CD14-positive monocyte (primary cell): ENCODE measurements at regions not wholly inside any gene's neighbourhood (a gene's known extent, or its start where the extent isn't known, plus 50 kb on each side); places are given as distances from the start of the nearest gene placed in this dataset.

Experiments
- DNase-seq, 3 donors: peaks; one replicate each; pipeline ENCODE4 v3.0.0-alpha.2; 2011 to 2022
- H2AFZ ChIP-seq: 2 replicates; pipeline ENCODE4 v1.6.0; 2012; ENCODE audit warnings: mild to moderate bottlenecking, low read depth, low read length, inconsistent platforms; ENCODE audit not compliant: insufficient read depth, poor library complexity, severe bottlenecking
- H3K27ac ChIP-seq, 2 donors: 1 replicate in 1 of 2; 2 replicates in 1 of 2; pipeline ENCODE4 v1.5.1; 2012 to 2013; ENCODE audit warnings: low read length in 2 of 2, control low read depth in 1 of 2, inconsistent platforms in 1 of 2, low read depth in 1 of 2, mild to moderate bottlenecking in 1 of 2
- H3K27me3 ChIP-seq, 2 donors: one replicate each; pipeline versions ENCODE4 v1.6.0 to v1.6.1; 2011 to 2013; ENCODE audit warnings: low read length in 2 of 2; ENCODE audit not compliant: control insufficient read depth in 2 of 2, insufficient read depth in 2 of 2
- H3K36me3 ChIP-seq, 2 donors: replicated peaks in 1 of 2; 1 replicate in 1 of 2; 2 replicates in 1 of 2; pipeline versions ENCODE4 v1.5.1 to v1.6.1; 2012 to 2013; ENCODE audit warnings: low read length in 2 of 2, control low read depth in 1 of 2, inconsistent platforms in 1 of 2, mild to moderate bottlenecking in 1 of 2; ENCODE audit not compliant: insufficient read depth in 2 of 2, control insufficient read depth in 1 of 2
- H3K4me1 ChIP-seq, 2 donors: 1 replicate in 1 of 2; 2 replicates in 1 of 2; pipeline versions ENCODE4 v1.5.1 to v1.6.1; 2012 to 2013; ENCODE audit warnings: low read length in 2 of 2, control low read depth in 1 of 2, inconsistent platforms in 1 of 2, mild to moderate bottlenecking in 1 of 2, moderate library complexity in 1 of 2; ENCODE audit not compliant: insufficient read depth in 2 of 2, control insufficient read depth in 1 of 2
- H3K4me2 ChIP-seq: replicated peaks from 2 replicates; pipeline ENCODE3; 2012; ENCODE audit warnings: low read length, moderate library complexity, mild to moderate bottlenecking; ENCODE audit not compliant: poor library complexity, severe bottlenecking; ENCODE audit errors: extremely low read depth
- H3K4me3 ChIP-seq, 3 experiments: fragments of 200-600 bp in 1 of 3; sonication (generic) in 1 of 3; replicated peaks in 1 of 3; 1 replicate in 2 of 3; 2 replicates in 1 of 3; pipeline ENCODE4 v1.5.1; 2011 to 2013; ENCODE audit warnings: low read length in 3 of 3, mild to moderate bottlenecking in 3 of 3, control low read depth in 2 of 3, low read depth in 2 of 3, inconsistent platforms in 1 of 3, moderate library complexity in 1 of 3
- H3K79me2 ChIP-seq: 2 replicates; pipeline ENCODE4 v1.6.0; 2012; ENCODE audit warnings: mild to moderate bottlenecking, control low read depth, inconsistent platforms, low read length, moderate library complexity; ENCODE audit not compliant: insufficient read depth
- H3K9ac ChIP-seq: 2 replicates; pipeline ENCODE4 v1.6.0; 2017; ENCODE audit warnings: low read length, mild to moderate bottlenecking; ENCODE audit not compliant: insufficient read depth, poor library complexity, severe bottlenecking
- H3K9me3 ChIP-seq, 2 donors: replicated peaks in 1 of 2; 1 replicate in 1 of 2; 2 replicates in 1 of 2; pipeline versions ENCODE4 v1.5.1 to v1.6.1; 2012 to 2013; ENCODE audit warnings: low read length in 2 of 2, control low read depth in 1 of 2; ENCODE audit not compliant: control insufficient read depth in 1 of 2, insufficient read depth in 1 of 2
- H4K20me1 ChIP-seq: 2 replicates; pipeline ENCODE4 v1.6.0; 2012; ENCODE audit warnings: mild to moderate bottlenecking, low read length, control low read depth, moderate library complexity; ENCODE audit not compliant: insufficient read depth
- H3K27ac Mint-ChIP-seq, 7 donors: one replicate each; pipeline ENCODE4 v1.8.0; 2020; ENCODE audit warnings: mild to moderate bottlenecking in 7 of 7, mixed read lengths in 7 of 7, moderate library complexity in 6 of 7, inconsistent platforms in 2 of 7
- H3K27me3 Mint-ChIP-seq, 3 donors: one replicate each; pipeline ENCODE4 v1.8.0; 2021 to 2022; ENCODE audit warnings: low read depth in 3 of 3, mild to moderate bottlenecking in 3 of 3, mixed read lengths in 3 of 3, moderate library complexity in 3 of 3, inconsistent platforms in 1 of 3
- H3K36me3 Mint-ChIP-seq, 2 donors: one replicate each; pipeline ENCODE4 v1.8.0; 2020; ENCODE audit warnings: mixed read lengths in 2 of 2, inconsistent platforms in 1 of 2, mild to moderate bottlenecking in 1 of 2
- H3K4me1 Mint-ChIP-seq: one replicate; pipeline ENCODE4 v1.8.0; 2020; ENCODE audit warnings: mild to moderate bottlenecking, mixed read lengths
- H3K4me3 Mint-ChIP-seq, 2 donors: one replicate each; pipeline ENCODE4 v1.8.0; 2020; ENCODE audit warnings: mild to moderate bottlenecking in 2 of 2, mixed read lengths in 2 of 2, moderate library complexity in 1 of 2
- H3K9me3 Mint-ChIP-seq, 7 donors: one replicate each; pipeline ENCODE4 v1.8.0; 2020 to 2022; ENCODE audit warnings: mixed read lengths in 7 of 7, mild to moderate bottlenecking in 6 of 7, moderate library complexity in 6 of 7, inconsistent platforms in 2 of 7
- WGBS: methylation state at CpG from one replicate; pipeline ENCODE4 v1.1.5; 2013; ENCODE audit warnings: missing lambda C conversion rate; ENCODE audit not compliant: insufficient coverage; 5-methylcytosine and 5-hydroxymethylcytosine counted together
- intact Hi-C, 2 donors: fragments of 100-400 bp; cut with micrococcal nuclease; formaldehyde crosslinking; loops; one replicate each; pipeline versions ENCODE4 v1.15.0 to v1.15.1; 2023
- TF ChIP-seq, protein P1 (sequence below): fragments of 200-600 bp; IDR thresholded peaks from one replicate; pipeline ENCODE4 v1.8.0; 2022; ENCODE audit warnings: antibody characterized with exemption, mild to moderate bottlenecking

DNA sequence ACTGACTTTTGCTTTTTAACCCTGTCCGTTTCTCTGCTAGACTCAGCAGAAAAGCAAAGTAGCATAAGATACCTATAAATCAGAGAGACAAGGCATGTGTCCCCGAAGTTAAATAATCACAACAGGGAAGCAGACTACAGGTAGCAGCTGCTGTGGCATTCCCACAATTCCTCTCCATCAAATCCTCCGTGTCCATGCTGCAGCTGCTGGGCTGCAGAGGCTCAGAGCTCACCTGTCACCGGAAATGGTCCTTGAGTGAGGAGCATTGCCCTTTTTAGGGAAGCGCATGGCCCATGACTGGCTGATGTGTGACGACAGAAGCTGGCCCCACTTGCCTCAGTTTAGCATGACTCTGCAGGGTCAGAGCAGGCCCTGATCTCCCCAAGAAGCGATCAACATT is 125.0 kb downstream of the MSX2 start:
- Mint-ChIP-seq H3K27me3 (peaks cover 0 to 7% (median 4%) of the 10 kb centered on the region in 3 donors), H3K9me3 (no peaks in the 10 kb centered on the region), H3K27ac (no peak overlapping the region), H3K4me1 (no peaks in the 10 kb centered on the region), H3K4me3 (no peak overlapping the region), H3K36me3 (no peaks in the 10 kb centered on the region)
- Histone ChIP-seq H3K36me3 (no peaks in the 10 kb centered on the region), H3K9me3 (no peaks in the 10 kb centered on the region), H2AFZ (no peak overlapping the region), H3K9ac (no peak overlapping the region), H3K27me3 (no peaks in the 10 kb centered on the region), H3K79me2 (no peaks in the 10 kb centered on the region), H4K20me1 (no peaks in the 10 kb centered on the region), H3K4me2 (no peak overlapping the region), H3K4me1 (no peaks in the 10 kb centered on the region), H3K27ac (no peak overlapping the region), H3K4me3 (no peak overlapping the region)
- no peak for DNase-seq
- WGBS = 81% methylated on average over 7 of the region's 7 CpGs
- TF ChIP-seq, protein P1, sequence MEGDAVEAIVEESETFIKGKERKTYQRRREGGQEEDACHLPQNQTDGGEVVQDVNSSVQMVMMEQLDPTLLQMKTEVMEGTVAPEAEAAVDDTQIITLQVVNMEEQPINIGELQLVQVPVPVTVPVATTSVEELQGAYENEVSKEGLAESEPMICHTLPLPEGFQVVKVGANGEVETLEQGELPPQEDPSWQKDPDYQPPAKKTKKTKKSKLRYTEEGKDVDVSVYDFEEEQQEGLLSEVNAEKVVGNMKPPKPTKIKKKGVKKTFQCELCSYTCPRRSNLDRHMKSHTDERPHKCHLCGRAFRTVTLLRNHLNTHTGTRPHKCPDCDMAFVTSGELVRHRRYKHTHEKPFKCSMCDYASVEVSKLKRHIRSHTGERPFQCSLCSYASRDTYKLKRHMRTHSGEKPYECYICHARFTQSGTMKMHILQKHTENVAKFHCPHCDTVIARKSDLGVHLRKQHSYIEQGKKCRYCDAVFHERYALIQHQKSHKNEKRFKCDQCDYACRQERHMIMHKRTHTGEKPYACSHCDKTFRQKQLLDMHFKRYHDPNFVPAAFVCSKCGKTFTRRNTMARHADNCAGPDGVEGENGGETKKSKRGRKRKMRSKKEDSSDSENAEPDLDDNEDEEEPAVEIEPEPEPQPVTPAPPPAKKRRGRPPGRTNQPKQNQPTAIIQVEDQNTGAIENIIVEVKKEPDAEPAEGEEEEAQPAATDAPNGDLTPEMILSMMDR = no peak
- intact Hi-C loops = no loop called here

DNA sequence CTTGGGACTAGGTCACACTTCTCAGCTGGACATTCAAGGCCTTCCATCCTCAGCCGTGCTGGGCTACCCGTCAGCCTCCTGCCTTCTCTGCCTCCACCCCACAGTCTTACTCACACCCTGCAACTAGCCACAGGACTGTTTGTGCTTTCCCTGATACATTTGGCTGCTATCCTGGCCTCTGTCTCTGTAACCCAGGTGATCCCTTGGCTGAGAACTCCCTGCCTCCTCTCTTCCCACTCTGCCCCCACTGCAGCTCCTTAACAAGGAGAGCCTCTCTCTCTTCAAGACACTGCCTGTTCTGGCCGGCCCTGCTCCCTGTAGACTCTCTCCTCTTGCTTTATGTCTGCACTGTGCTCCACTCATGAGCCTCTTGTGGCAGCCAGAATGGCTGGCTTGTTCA is 120.6 kb downstream of the MSX2 start:
- no peak overlapping the region for H2AFZ ChIP-seq
- no peaks in the 10 kb centered on the region for H3K27me3 ChIP-seq
- no peaks in the 10 kb centered on the region for H3K4me1 ChIP-seq
- 74% methylated on average over 3 of the region's 3 CpGs for WGBS
- H3K4me1 Mint-ChIP-seq = no peaks in the 10 kb centered on the region
- TF ChIP-seq, protein P1 = no peak
- H3K36me3 ChIP-seq = no peaks in the 10 kb centered on the region
- H3K4me3 ChIP-seq = no peak overlapping the region
- DNase-seq = no peak
- no peaks in the 10 kb centered on the region for H3K36me3 Mint-ChIP-seq
- no peaks in the 10 kb centered on the region for H3K9me3 Mint-ChIP-seq
- no peak overlapping the region for H3K9ac ChIP-seq
- H4K20me1 ChIP-seq = no peaks in the 10 kb centered on the region
- H3K4me3 Mint-ChIP-seq = no peak overlapping the region
- intact Hi-C loops = no loop called here
- peak overlapping the region in 1 of 7 donors; percentile 21 for H3K27ac Mint-ChIP-seq
- H3K4me2 ChIP-seq = no peak overlapping the region
- peaks cover 0 to 5% (median 4%) of the 10 kb centered on the region in 3 donors for H3K27me3 Mint-ChIP-seq
- no peaks in the 10 kb centered on the region for H3K79me2 ChIP-seq
- H3K27ac ChIP-seq = no peak overlapping the region
- no peaks in the 10 kb centered on the region for H3K9me3 ChIP-seq
